GM12878 (cell line): ENCODE measurements at regions not wholly inside any gene's neighbourhood (a gene's known extent, or its start where the extent isn't known, plus 50 kb on each side); places are given as distances from the start of the nearest gene placed in this dataset.

ENCODE experiments used
- ATAC-seq: fragments of 200-7000 bp; cut with Tn5 transposase; 3 replicates; pipeline ENCODE4 v1.9.1; 2020; ENCODE audit warnings: mild to moderate bottlenecking, moderate library complexity
- BruUV-seq: library from RNA; stranded (reverse); fragments of 400-500 nt; replicated peaks from 2 replicates; lab custom pipeline; 2021; lab: Mats Ljungman, UMichigan
- CTCF ChIA-PET: fragments of 300-600 bp; sonication (Branson Sonifier 250); formaldehyde crosslinking; extraction: SDS; loops from one replicate; lab custom pipeline; 2021; ENCODE audit warnings: inconsistent platforms; lab: Yijun Ruan, JAX
- POLR2A ChIA-PET: fragments of 350-600 bp; formaldehyde crosslinking; extraction: SDS; loops from one replicate; lab custom pipeline; 2021; ENCODE audit warnings: inconsistent platforms; lab: Charles Lee
- RAD21 ChIA-PET: fragments of 300-600 bp; sonication (Branson Sonifier 250); formaldehyde crosslinking; loops from one replicate; lab custom pipeline; 2023; ENCODE audit warnings: antibody characterized with exemption; ENCODE audit not compliant: unreplicated experiment; lab: Charles Lee
- SMC1A ChIA-PET: fragments of 300-600 bp; sonication (Branson Sonifier 250); formaldehyde crosslinking; loops from one replicate; lab custom pipeline; 2023; ENCODE audit not compliant: unreplicated experiment, uncharacterized antibody; lab: Charles Lee
- DNase-seq: peaks from one replicate; pipeline ENCODE4 v3.0.0-alpha.2; 2011; ENCODE audit warnings: low read depth, low spot score
- FAIRE-seq: peaks from 3 replicates; lab custom pipeline; 2011; peaks lifted over from hg19 to GRCh38; lab: Jason Lieb, UNC
- H2AFZ ChIP-seq: 2 replicates; pipeline ENCODE4 v1.6.0; 2011; ENCODE audit warnings: low read depth, low read length, control low read depth; ENCODE audit not compliant: control insufficient read depth
- H3K27ac ChIP-seq: 2 replicates; pipeline ENCODE4 v1.5.1; 2011; ENCODE audit warnings: control low read depth; ENCODE audit not compliant: control insufficient read depth, insufficient read depth
- H3K27me3 ChIP-seq, 2 experiments: replicated peaks in 1 of 2; 2 replicates each; pipeline versions ENCODE4 v1.6.0 to v1.6.1; 2011; ENCODE audit warnings: low read length in 1 of 2; ENCODE audit not compliant: control insufficient read depth in 2 of 2, insufficient read depth in 2 of 2
- H3K36me3 ChIP-seq, 2 experiments: 2 replicates each; pipeline ENCODE4 v1.5.1; 2011; ENCODE audit warnings: low read length in 1 of 2; ENCODE audit not compliant: control insufficient read depth in 2 of 2, insufficient read depth in 2 of 2
- H3K4me1 ChIP-seq: 2 replicates; pipeline ENCODE4 v1.6.1; 2011; ENCODE audit warnings: mild to moderate bottlenecking, low read length, moderate library complexity, mixed read lengths; ENCODE audit not compliant: control insufficient read depth, insufficient read depth
- H3K4me2 ChIP-seq: 2 replicates; pipeline ENCODE4 v1.6.0; 2011; ENCODE audit warnings: control low read depth; ENCODE audit not compliant: control insufficient read depth, insufficient read depth
- H3K4me3 ChIP-seq: fragments of 200-600 bp; sonication (generic); 2 replicates; pipeline ENCODE4 v1.5.1; 2016
- H3K79me2 ChIP-seq: 2 replicates; pipeline ENCODE4 v1.6.0; 2011; ENCODE audit warnings: low read length; ENCODE audit not compliant: control insufficient read depth, insufficient read depth
- H3K9ac ChIP-seq: 2 replicates; pipeline ENCODE4 v1.8.0; 2011; ENCODE audit warnings: low read length, control low read depth, mixed read lengths; ENCODE audit not compliant: control insufficient read depth, insufficient read depth
- H3K9me3 ChIP-seq: replicated peaks from 3 replicates; pipeline ENCODE4 v1.5.1; 2011; ENCODE audit warnings: mild to moderate bottlenecking, low read length; ENCODE audit not compliant: control insufficient read depth, insufficient read depth
- H4K20me1 ChIP-seq: 2 replicates; pipeline ENCODE4 v1.6.0; 2011; ENCODE audit not compliant: control insufficient read depth, insufficient read depth
- CHD1 ChIP-seq: IDR thresholded peaks from 2 replicates; pipeline ENCODE4 v1.6.1; 2012; ENCODE audit warnings: low read depth, low read length, improper control_type of control experiment
- CHD2 ChIP-seq: IDR thresholded peaks from 2 replicates; pipeline ENCODE4 v1.6.1; 2011; ENCODE audit warnings: low read depth, low read length, improper control_type of control experiment, borderline replicate concordance
- EGR1 ChIP-seq, 2 experiments: IDR thresholded peaks; 1 replicate in 1 of 2; 2 replicates in 1 of 2; pipeline ENCODE4 v1.6.1; 2011 to 2012; ENCODE audit warnings: low read depth in 2 of 2, low read length in 2 of 2, borderline replicate concordance in 1 of 2, mild to moderate bottlenecking in 1 of 2, moderate library complexity in 1 of 2
- EZH2 ChIP-seq: IDR thresholded peaks from 2 replicates; pipeline ENCODE4 v1.6.1; 2012; ENCODE audit warnings: low read depth, mild to moderate bottlenecking, control low read depth, inconsistent platforms, low read length, borderline replicate concordance; ENCODE audit not compliant: control insufficient read depth
- FOS ChIP-seq: IDR thresholded peaks from 3 replicates; pipeline ENCODE4 v1.6.1; 2011; ENCODE audit warnings: borderline replicate concordance; ENCODE audit not compliant: insufficient read length; ENCODE audit errors: extremely low read depth
- KLF5 ChIP-seq: fragments of 450-650 bp; IDR thresholded peaks from 2 replicates; pipeline ENCODE4 v1.6.1; 2014; ENCODE audit warnings: mild to moderate bottlenecking; ENCODE audit not compliant: partially characterized antibody
- SIX5 ChIP-seq: IDR thresholded peaks from 2 replicates; pipeline ENCODE4 v1.6.1; 2011; ENCODE audit warnings: mild to moderate bottlenecking, low read depth, low read length, moderate library complexity; ENCODE audit not compliant: severe bottlenecking
- SRF ChIP-seq, 2 experiments: IDR thresholded peaks; 2 replicates each; pipeline ENCODE4 v1.6.1; 2011; ENCODE audit warnings: low read depth in 2 of 2, low read length in 2 of 2, mild to moderate bottlenecking in 1 of 2, moderate library complexity in 1 of 2
- TCF3 ChIP-seq: IDR thresholded peaks from 2 replicates; pipeline ENCODE4 v1.6.1; 2012; ENCODE audit warnings: low read depth, mild to moderate bottlenecking, low read length, borderline replicate concordance; ENCODE audit not compliant: insufficient read depth
- YBX1 ChIP-seq: fragments of 450-650 bp; IDR thresholded peaks from 2 replicates; pipeline ENCODE4 v1.6.1; 2016; ENCODE audit warnings: antibody characterized with exemption
- ZNF217 ChIP-seq: fragments of 450-650 bp; IDR thresholded peaks from 2 replicates; pipeline ENCODE4 v1.6.1; 2017; ENCODE audit warnings: antibody characterized with exemption, mild to moderate bottlenecking
- ZNF384 ChIP-seq: IDR thresholded peaks from 2 replicates; pipeline ENCODE4 v1.6.1; 2012; ENCODE audit warnings: low read depth, mild to moderate bottlenecking, low read length, improper control_type of control experiment, borderline replicate concordance
- WGBS: methylation state at CpG from one replicate; pipeline ENCODE4 v1.1.6; 2016; ENCODE audit warnings: low lambda C conversion rate; ENCODE audit not compliant: insufficient replicate concordance, insufficient coverage; ENCODE audit errors: missing lambda C conversion rate; 5-methylcytosine and 5-hydroxymethylcytosine counted together
- in situ Hi-C: fragments of 300-500 bp; cut with MboI; formaldehyde crosslinking; loops from 9 replicates; pipeline ENCODE4 v1.14.3; 2018; ENCODE audit warnings: mixed read lengths
- intact Hi-C: fragments of 100-400 bp; cut with micrococcal nuclease; formaldehyde crosslinking; loops from one replicate; pipeline ENCODE4 v1.14.2; 2022; ENCODE audit not compliant: unreplicated experiment
- TF ChIP-seq, protein P1 (sequence below): IDR thresholded peaks from 2 replicates; pipeline ENCODE4 v1.6.1; 2012; ENCODE audit warnings: low read depth, low read length, improper control_type of control experiment
- TF ChIP-seq, protein P2 (sequence below): fragments of 450-650 bp; formaldehyde crosslinking; IDR thresholded peaks from 2 replicates; pipeline ENCODE4 v1.4.0; 2022; ENCODE audit warnings: mild to moderate bottlenecking, moderate library complexity

DNA sequence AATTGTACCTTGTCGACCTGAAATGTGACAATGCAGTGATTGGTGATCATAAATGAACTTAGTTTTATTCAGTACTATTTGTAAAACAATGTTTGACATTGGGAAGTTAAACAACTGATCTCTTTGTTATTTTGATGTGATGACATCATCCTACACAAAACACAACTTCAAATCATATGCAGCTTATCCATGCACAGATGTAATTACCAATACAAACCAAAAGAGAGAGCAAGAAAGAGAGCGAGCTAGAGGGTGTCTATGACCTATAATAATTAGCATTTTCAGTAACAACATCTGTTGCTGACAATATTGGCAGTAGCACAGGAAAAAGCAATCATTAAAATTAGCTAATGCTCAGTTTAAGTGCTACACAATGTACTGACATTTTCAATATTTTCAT, 320.9 kb downstream of the UTRN start:
- RAD21 ChIA-PET = interaction anchor here (0.6 kb wide), 1 partner anchor 1168 kb away, joined by 3 read pairs; no protein-coding TSS in a partner anchor
- Histone ChIP-seq H3K27me3 (no peaks in the 10 kb centered on the region), H3K9ac (no peak overlapping the region), H3K27ac (no peak overlapping the region), H3K4me1 (no peaks in the 10 kb centered on the region), H3K79me2 (no peaks in the 10 kb centered on the region), H3K9me3 (no peaks in the 10 kb centered on the region), H3K4me2 (no peak overlapping the region), H2AFZ (no peak overlapping the region), H4K20me1 (no peaks in the 10 kb centered on the region; the same call in 1 of the 2 replicates), H3K36me3 (no peaks in the 10 kb centered on the region), H3K4me3 (no peak overlapping the region)
- POLR2A ChIA-PET = no interaction called here
- SMC1A ChIA-PET = interaction anchor here (0.6 to 1.2 kb wide), 3 partner anchors 12 to 21 kb away, joined by 3 to 5 read pairs (median 3); no protein-coding TSS in a partner anchor
- intact Hi-C loops (no loop called here), in situ Hi-C loops (no loop called here)
- WGBS = 100% methylated on average over 2 of the region's 2 CpGs
- FAIRE-seq (no peak), ATAC-seq (no peak), DNase-seq (no peak)
- CTCF ChIA-PET = interaction anchor here (0.7 to 0.8 kb wide), 2 partner anchors 85 to 327 kb away, joined by 3 read pairs; no protein-coding TSS in a partner anchor
- no TSS peak for BruUV-seq
- TF ChIP-seq FOS = no peak
- no peak for TF ChIP-seq EZH2
- TF ChIP-seq, protein P1, sequence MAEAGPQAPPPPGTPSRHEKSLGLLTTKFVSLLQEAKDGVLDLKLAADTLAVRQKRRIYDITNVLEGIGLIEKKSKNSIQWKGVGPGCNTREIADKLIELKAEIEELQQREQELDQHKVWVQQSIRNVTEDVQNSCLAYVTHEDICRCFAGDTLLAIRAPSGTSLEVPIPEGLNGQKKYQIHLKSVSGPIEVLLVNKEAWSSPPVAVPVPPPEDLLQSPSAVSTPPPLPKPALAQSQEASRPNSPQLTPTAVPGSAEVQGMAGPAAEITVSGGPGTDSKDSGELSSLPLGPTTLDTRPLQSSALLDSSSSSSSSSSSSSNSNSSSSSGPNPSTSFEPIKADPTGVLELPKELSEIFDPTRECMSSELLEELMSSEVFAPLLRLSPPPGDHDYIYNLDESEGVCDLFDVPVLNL = no peak
- TF ChIP-seq EGR1 (IDR thresholded peaks at IDR 0.05; ENCODE audit: borderline replicate concordance in 1 of 2, low read depth in 2 of 2, low read length in 2 of 2) = no peak
- no peak for TF ChIP-seq TCF3
- no peak for TF ChIP-seq CHD1
- TF ChIP-seq, protein P2, sequence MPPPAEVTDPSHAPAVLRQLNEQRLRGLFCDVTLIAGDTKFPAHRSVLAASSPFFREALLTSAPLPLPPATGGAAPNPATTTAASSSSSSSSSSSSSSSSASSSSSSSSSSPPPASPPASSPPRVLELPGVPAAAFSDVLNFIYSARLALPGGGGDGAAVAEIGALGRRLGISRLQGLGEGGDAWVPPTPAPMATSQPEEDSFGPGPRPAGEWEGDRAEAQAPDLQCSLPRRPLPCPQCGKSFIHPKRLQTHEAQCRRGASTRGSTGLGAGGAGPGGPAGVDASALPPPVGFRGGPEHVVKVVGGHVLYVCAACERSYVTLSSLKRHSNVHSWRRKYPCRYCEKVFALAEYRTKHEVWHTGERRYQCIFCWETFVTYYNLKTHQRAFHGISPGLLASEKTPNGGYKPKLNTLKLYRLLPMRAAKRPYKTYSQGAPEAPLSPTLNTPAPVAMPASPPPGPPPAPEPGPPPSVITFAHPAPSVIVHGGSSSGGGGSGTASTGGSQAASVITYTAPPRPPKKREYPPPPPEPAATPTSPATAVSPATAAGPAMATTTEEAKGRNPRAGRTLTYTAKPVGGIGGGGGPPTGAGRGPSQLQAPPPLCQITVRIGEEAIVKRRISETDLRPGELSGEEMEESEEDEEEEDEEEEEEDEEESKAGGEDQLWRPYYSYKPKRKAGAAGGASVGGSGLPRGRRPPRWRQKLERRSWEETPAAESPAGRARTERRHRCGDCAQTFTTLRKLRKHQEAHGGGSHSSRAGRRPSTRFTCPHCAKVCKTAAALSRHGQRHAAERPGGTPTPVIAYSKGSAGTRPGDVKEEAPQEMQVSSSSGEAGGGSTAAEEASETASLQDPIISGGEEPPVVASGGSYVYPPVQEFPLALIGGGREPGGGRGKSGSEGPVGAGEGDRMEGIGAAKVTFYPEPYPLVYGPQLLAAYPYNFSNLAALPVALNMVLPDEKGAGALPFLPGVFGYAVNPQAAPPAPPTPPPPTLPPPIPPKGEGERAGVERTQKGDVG (CRISPR knock-in tag) = no peak
- no peak for TF ChIP-seq ZNF384
- no peak for TF ChIP-seq ZNF217
- TF ChIP-seq CHD2 = no peak
- no peak for TF ChIP-seq KLF5
- no peak for TF ChIP-seq YBX1
- TF ChIP-seq SIX5 = no peak
- no peak for TF ChIP-seq SRF (IDR thresholded peaks at IDR 0.05; ENCODE audit: low read depth in 2 of 2, low read length in 2 of 2)
